SK-N-MC (cell line): ENCODE measurements at regions not wholly inside any gene's neighbourhood (a gene's known extent, or its start where the extent isn't known, plus 50 kb on each side); places are given as distances from the start of the nearest gene placed in this dataset.

Source experiments
- EZH2 ChIP-seq: fragments of 200-600 bp; sonication (generic); IDR thresholded peaks from one replicate; pipeline ENCODE4 v1.6.1; 2017; ENCODE audit warnings: antibody characterized with exemption
- FOXP2 ChIP-seq: optimal IDR thresholded peaks from 2 replicates; pipeline ENCODE3; 2011; ENCODE audit warnings: mild to moderate bottlenecking, moderate library complexity; ENCODE audit not compliant: insufficient read depth; ENCODE audit errors: extremely low read length, control extremely low read depth
- POLR2AphosphoS5 ChIP-seq: IDR thresholded peaks from 2 replicates; pipeline ENCODE4 v1.6.1; 2012; ENCODE audit warnings: mild to moderate bottlenecking, low read depth, low read length, borderline replicate concordance

GRCh38 chr11:134466610-134467567 is 54.8 kb upstream of the B3GAT1 start:
- no peak for TF ChIP-seq EZH2
- TF ChIP-seq POLR2AphosphoS5 = no peak
- no peak for TF ChIP-seq FOXP2
